GM23338 (cell line): ENCODE measurements at regions not wholly inside any gene's neighbourhood (a gene's known extent, or its start where the extent isn't known, plus 50 kb on each side); places are given as distances from the start of the nearest gene placed in this dataset.

ENCODE experiments used
- ATAC-seq: fragments of 200-7000 bp; cut with Tn5 transposase; 3 replicates; pipeline ENCODE4 v1.9.1; 2020
- DNase-seq: peaks from one replicate; pipeline ENCODE4 v3.0.0-alpha.2; 2015; ENCODE audit warnings: low spot score
- H2AFZ ChIP-seq: fragments of 200-600 bp; sonication (generic); 2 replicates; pipeline ENCODE4 v1.8.0; 2016; ENCODE audit warnings: antibody characterized with exemption, mild to moderate bottlenecking, moderate library complexity
- H3F3A ChIP-seq: fragments of 200-600 bp; sonication (generic); replicated peaks from 2 replicates; pipeline ENCODE4 v1.8.0; 2017; ENCODE audit warnings: antibody characterized with exemption, mixed run types, low read depth
- H3K27ac ChIP-seq: fragments of 200-600 bp; sonication (generic); 2 replicates; pipeline ENCODE4 v1.6.1; 2016; ENCODE audit warnings: low read depth
- H3K27me3 ChIP-seq: fragments of 200-600 bp; sonication (generic); 2 replicates; pipeline ENCODE4 v1.8.0; 2016; ENCODE audit warnings: mild to moderate bottlenecking, mixed run types, moderate library complexity; ENCODE audit not compliant: insufficient read depth
- H3K36me3 ChIP-seq: fragments of 200-600 bp; sonication (generic); 2 replicates; pipeline ENCODE4 v1.8.0; 2016; ENCODE audit warnings: mild to moderate bottlenecking; ENCODE audit not compliant: insufficient read depth
- H3K4me1 ChIP-seq: fragments of 200-600 bp; sonication (generic); 2 replicates; pipeline ENCODE4 v1.8.0; 2016; ENCODE audit warnings: mild to moderate bottlenecking, moderate library complexity; ENCODE audit not compliant: insufficient read depth
- H3K4me2 ChIP-seq: fragments of 200-600 bp; sonication (generic); 2 replicates; pipeline ENCODE4 v1.7.1; 2017; ENCODE audit warnings: mixed run types
- H3K4me3 ChIP-seq: fragments of 200-600 bp; sonication (generic); 2 replicates; pipeline ENCODE4 v1.6.1; 2016; ENCODE audit warnings: mixed run types
- H3K79me2 ChIP-seq: fragments of 200-600 bp; sonication (generic); replicated peaks from 2 replicates; pipeline ENCODE4 v1.8.0; 2017; ENCODE audit warnings: mild to moderate bottlenecking; ENCODE audit not compliant: insufficient read depth
- H3K9me2 ChIP-seq: fragments of 200-600 bp; sonication (generic); 2 replicates; pipeline ENCODE4 v1.8.0; 2017; ENCODE audit not compliant: insufficient read depth
- H4K20me1 ChIP-seq: fragments of 200-600 bp; sonication (generic); replicated peaks from 2 replicates; pipeline ENCODE4 v1.8.0; 2017; ENCODE audit warnings: mild to moderate bottlenecking; ENCODE audit not compliant: insufficient read depth
- H3K27ac Mint-ChIP-seq: 2 replicates; pipeline ENCODE4 v1.8.0; 2020; ENCODE audit warnings: inconsistent platforms, mild to moderate bottlenecking, moderate library complexity, mixed read lengths
- H3K27me3 Mint-ChIP-seq: 3 replicates; pipeline ENCODE4 v1.8.0; 2022; ENCODE audit warnings: low read depth, mild to moderate bottlenecking, moderate library complexity, mixed read lengths, inconsistent platforms; ENCODE audit not compliant: insufficient read depth, poor library complexity
- H3K36me3 Mint-ChIP-seq: 3 replicates; pipeline ENCODE4 v1.8.0; 2021; ENCODE audit warnings: low read depth, mild to moderate bottlenecking, inconsistent platforms, moderate library complexity, mixed read lengths
- H3K4me1 Mint-ChIP-seq: 3 replicates; pipeline ENCODE4 v1.8.0; 2020; ENCODE audit warnings: mild to moderate bottlenecking, inconsistent platforms, mixed read lengths
- H3K4me3 Mint-ChIP-seq: 3 replicates; pipeline ENCODE4 v1.8.0; 2021; ENCODE audit warnings: moderate library complexity, mild to moderate bottlenecking, inconsistent platforms, mixed read lengths
- H3K9me3 Mint-ChIP-seq: 3 replicates; pipeline ENCODE4 v1.8.0; 2020; ENCODE audit warnings: moderate library complexity, mild to moderate bottlenecking, inconsistent platforms, mixed read lengths
- CREB1 ChIP-seq: fragments of 250-450 bp; sonication (Bioruptor Pico); IDR thresholded peaks from 2 replicates; pipeline ENCODE4 v1.5.0; 2020; ENCODE audit warnings: low read depth, mild to moderate bottlenecking, moderate library complexity
- CTCF ChIP-seq, 2 experiments: fragments of 200-600 bp in 1 of 2; sonication (generic) in 1 of 2; conservative IDR thresholded peaks; 2 replicates each; pipeline versions ENCODE4 v1.5.1 to v1.6.1; 2016 to 2017; ENCODE audit warnings: antibody characterized with exemption in 2 of 2, low read depth in 2 of 2, mild to moderate bottlenecking in 2 of 2, moderate library complexity in 1 of 2
- ETS1 ChIP-seq: IDR thresholded peaks from 2 replicates; pipeline ENCODE4 v1.6.1; 2016; ENCODE audit warnings: antibody characterized with exemption
- EZH2 ChIP-seq: fragments of 200-600 bp; sonication (generic); IDR thresholded peaks from one replicate; pipeline ENCODE4 v1.8.0; 2017; ENCODE audit warnings: antibody characterized with exemption, mild to moderate bottlenecking, low read depth; ENCODE audit not compliant: unreplicated experiment
- EZH2phosphoT487 ChIP-seq: fragments of 200-600 bp; sonication (generic); IDR thresholded peaks from one replicate; pipeline ENCODE4 v1.8.1; 2018; ENCODE audit warnings: antibody characterized with exemption; ENCODE audit not compliant: unreplicated experiment
- JUNB ChIP-seq: IDR thresholded peaks from one replicate; pipeline ENCODE4 v1.6.1; 2016; ENCODE audit warnings: antibody characterized with exemption; ENCODE audit not compliant: unreplicated experiment
- NANOG ChIP-seq: IDR thresholded peaks from 2 replicates; pipeline ENCODE4 v1.6.1; 2016; ENCODE audit warnings: antibody characterized with exemption, borderline replicate concordance
- POLR2AphosphoS5 ChIP-seq: IDR thresholded peaks from 2 replicates; pipeline ENCODE4 v1.6.1; 2016; ENCODE audit warnings: antibody characterized with exemption, low read depth
- REST ChIP-seq: IDR thresholded peaks from one replicate; pipeline ENCODE4 v1.6.1; 2018; ENCODE audit warnings: antibody characterized with exemption; ENCODE audit not compliant: unreplicated experiment
- STAT1 ChIP-seq: IDR thresholded peaks from one replicate; pipeline ENCODE4 v1.6.1; 2016; ENCODE audit warnings: antibody characterized with exemption; ENCODE audit not compliant: unreplicated experiment
- ZNF114 ChIP-seq: fragments of 250-450 bp; sonication (Bioruptor Pico); IDR thresholded peaks from 2 replicates; pipeline ENCODE4 v1.5.0; 2020; ENCODE audit warnings: mild to moderate bottlenecking, moderate library complexity
- ZNF331 ChIP-seq: fragments of 250-450 bp; sonication (Bioruptor Pico); IDR thresholded peaks from 2 replicates; pipeline ENCODE4 v1.5.0; 2020; ENCODE audit warnings: low read depth, mild to moderate bottlenecking, moderate library complexity
- ZNF462 ChIP-seq: fragments of 250-450 bp; sonication (Bioruptor Pico); IDR thresholded peaks from 2 replicates; pipeline ENCODE4 v1.5.0; 2020; ENCODE audit warnings: mild to moderate bottlenecking, moderate library complexity

- H4K20me1 ChIP-seq = no peaks in the 10 kb centered on the region
- Mint-ChIP-seq H3K4me3 (no peak overlapping the region), H3K36me3 (no peaks in the 10 kb centered on the region), H3K9me3 (no peaks in the 10 kb centered on the region), H3K27me3 (peaks cover under 1% of the 10 kb centered on the region), H3K27ac (no peak overlapping the region), H3K4me1 (no peaks in the 10 kb centered on the region)
- no peaks in the 10 kb centered on the region for H3K4me1 ChIP-seq
- H2AFZ ChIP-seq = no peak overlapping the region
- no peaks in the 10 kb centered on the region for H3K27me3 ChIP-seq
- H3F3A ChIP-seq = no peaks in the 10 kb centered on the region
- H3K4me2 ChIP-seq = no peak overlapping the region
- H3K4me3 ChIP-seq = no peak overlapping the region
- ATAC-seq (no peak), DNase-seq (no peak)
- H3K9me2 ChIP-seq = no peaks in the 10 kb centered on the region
- no peaks in the 10 kb centered on the region for H3K36me3 ChIP-seq
- TF ChIP-seq EZH2 (no peak), STAT1 (no peak), POLR2AphosphoS5 (no peak), JUNB (no peak), ZNF114 (no peak), ETS1 (no peak), ZNF331 (CRISPR knock-in tag) (no peak), EZH2phosphoT487 (no peak), ZNF462 (CRISPR knock-in tag) (no peak), NANOG (no peak), CTCF (conservative IDR thresholded peaks at IDR 0.05; ENCODE audit: low read depth in 2 of 2) (no peak), CREB1 (CRISPR knock-in tag) (no peak), REST (no peak)
- no peak overlapping the region for H3K27ac ChIP-seq
- no peaks in the 10 kb centered on the region for H3K79me2 ChIP-seq
Measured at GRCh38 chr15:70557521-70558258, 205.7 kb downstream of the UACA start.
